ENCODE measurements at regions not wholly inside any gene's neighbourhood (a gene's known extent, or its start where the extent isn't known, plus 50 kb on each side); places are given as distances from the start of the nearest gene placed in this dataset.

- DNase-seq (ENCODE audit: low read depth) = no peak
Measured at GRCh38 chr2:168338803-168339437, 91.5 kb upstream of the STK39 start.

- DNase-seq (ENCODE audit: low read depth) = no peak
Measured at GRCh38 chr2:168340931-168341330, 93.5 kb upstream of the STK39 start.

- DNase-seq (ENCODE audit: low read depth) = no peak
Measured at GRCh38 chr2:168343586-168343985, 96.2 kb upstream of the STK39 start.

- no peak for DNase-seq (ENCODE audit: low read depth)
Measured at GRCh38 chr2:168344706-168345105, 97.3 kb upstream of the STK39 start.

GRCh38 chr2:168345601-168346000, 98.2 kb upstream of the STK39 start:
- no peak for DNase-seq (ENCODE audit: low read depth)

- peak; percentile 26 for DNase-seq (ENCODE audit: low read depth)
Measured at GRCh38 chr2:168346725-168347477, 99.5 kb upstream of the STK39 start.

GRCh38 chr2:168348076-168348475, 100.7 kb upstream of the STK39 start:
- DNase-seq (ENCODE audit: low read depth) = no peak

GRCh38 chr2:168350380-168350779, 103.0 kb upstream of the STK39 start:
- DNase-seq (ENCODE audit: low read depth) = no peak

GRCh38 chr2:168353251-168353650, 102.8 kb upstream of the CERS6 start:
- DNase-seq (ENCODE audit: low read depth) = no peak

GRCh38 chr2:168354499-168354898, 101.6 kb upstream of the CERS6 start:
- no peak for DNase-seq (ENCODE audit: low read depth)

- DNase-seq (ENCODE audit: low read depth) = no peak
Measured at GRCh38 chr2:168355121-168355520, 101.0 kb upstream of the CERS6 start.

GRCh38 chr2:168355779-168356476, 100.1 kb upstream of the CERS6 start:
- DNase-seq (ENCODE audit: low read depth) = no peak

GRCh38 chr2:168356477-168356835, 99.6 kb upstream of the CERS6 start:
- DNase-seq (ENCODE audit: low read depth) = no peak

- no peak for DNase-seq (ENCODE audit: low read depth)
Measured at GRCh38 chr2:168357797-168358472, 98.1 kb upstream of the CERS6 start.

GRCh38 chr2:168359082-168359481, 97.0 kb upstream of the CERS6 start:
- no peak for DNase-seq (ENCODE audit: low read depth)

GRCh38 chr2:168363347-168364092, 92.6 kb upstream of the CERS6 start:
- no peak for DNase-seq (ENCODE audit: low read depth)

GRCh38 chr2:168365094-168365621, 90.9 kb upstream of the CERS6 start:
- no peak for DNase-seq (ENCODE audit: low read depth)

- no peak for DNase-seq (ENCODE audit: low read depth)
Measured at GRCh38 chr2:168369031-168369430, 87.0 kb upstream of the CERS6 start.

GRCh38 chr2:168371273-168372019, 84.6 kb upstream of the CERS6 start:
- DNase-seq (ENCODE audit: low read depth) = no peak

GRCh38 chr2:168373468-168373867, 82.6 kb upstream of the CERS6 start:
- no peak for DNase-seq (ENCODE audit: low read depth)

GRCh38 chr2:168375195-168375798, 80.8 kb upstream of the CERS6 start:
- no peak for DNase-seq (ENCODE audit: low read depth)

Measured in HS-5 (cell line).